ENCODE measurements at regions not wholly inside any gene's neighbourhood (a gene's known extent, or its start where the extent isn't known, plus 50 kb on each side); places are given as distances from the start of the nearest gene placed in this dataset.
"Not testable (repeated sequence)": the region's sequence is repeated elsewhere in the genome, so short reads cannot be mapped to it uniquely, and the experiment has no call there.

GRCh38 chr21:15455819-15456462, 273.8 kb upstream of the USP25 start:
- no peak for DNase-seq (ENCODE audit: low read depth in 2 of 2, low spot score in 1 of 2)

DNA sequence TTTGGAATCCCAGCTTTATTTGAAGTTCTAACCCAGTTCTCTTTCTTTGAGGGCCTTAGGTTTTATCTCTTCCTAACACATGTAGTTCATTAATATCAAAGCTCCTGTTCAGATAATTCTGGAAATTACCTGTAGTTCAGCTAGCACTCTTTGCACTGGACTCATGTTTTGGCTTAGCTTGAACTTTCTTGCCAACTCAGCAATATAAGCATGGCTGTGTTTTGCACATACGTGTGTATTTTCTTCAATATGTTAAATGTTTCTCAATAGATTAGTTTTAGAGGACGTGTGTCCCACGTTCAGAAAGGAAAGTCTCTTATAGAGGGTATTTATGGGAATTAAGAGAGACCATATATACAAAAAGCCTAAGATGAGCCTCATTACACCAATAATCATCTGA, 271.8 kb upstream of the USP25 start:
- no peak for DNase-seq (ENCODE audit: low read depth in 2 of 2, low spot score in 1 of 2)

GRCh38 chr21:15462092-15462491, 267.7 kb upstream of the USP25 start:
- no peak for DNase-seq (ENCODE audit: low read depth in 2 of 2, low spot score in 1 of 2)

DNA sequence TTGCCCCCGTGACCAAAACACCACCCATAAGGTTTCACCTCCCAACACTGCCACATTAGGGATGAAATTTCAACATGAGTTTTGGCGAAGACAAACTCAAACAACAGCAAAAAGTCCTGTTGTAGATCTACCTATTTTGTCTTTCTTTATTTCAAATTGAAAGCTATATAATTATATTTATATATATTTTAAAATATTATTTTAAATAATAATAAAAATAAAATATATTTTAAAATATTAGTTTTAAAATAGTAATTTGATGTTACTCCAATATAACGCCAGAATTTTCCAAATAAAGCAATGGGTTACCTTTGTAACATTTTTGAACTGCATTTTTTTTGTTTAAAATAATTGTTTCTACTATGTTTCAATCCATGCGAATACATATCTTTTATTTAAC, 263.5 kb upstream of the USP25 start:
- no peak for DNase-seq (ENCODE audit: low read depth in 2 of 2, low spot score in 1 of 2)

DNA sequence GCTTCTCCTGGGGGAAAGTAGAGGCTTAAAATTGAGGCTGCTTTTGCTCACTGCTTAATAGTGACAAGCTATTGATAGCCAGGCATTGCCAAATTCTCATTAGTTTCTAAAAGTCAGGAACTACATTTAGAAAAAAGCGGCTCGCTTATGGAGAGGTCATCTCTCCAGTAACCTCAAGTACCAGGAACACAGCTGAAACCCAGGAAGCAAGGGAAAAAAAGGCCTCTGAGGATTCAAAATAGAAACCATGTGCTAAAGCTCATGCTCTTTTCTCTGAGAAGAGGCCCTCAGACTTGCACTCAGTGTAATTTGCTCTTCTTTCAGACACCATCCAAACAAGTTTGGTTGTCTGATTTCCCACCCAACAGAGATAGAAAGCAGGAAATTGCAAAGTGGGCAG, 261.4 kb upstream of the USP25 start:
- DNase-seq (ENCODE audit: low read depth in 2 of 2, low spot score in 1 of 2) = no peak

DNA sequence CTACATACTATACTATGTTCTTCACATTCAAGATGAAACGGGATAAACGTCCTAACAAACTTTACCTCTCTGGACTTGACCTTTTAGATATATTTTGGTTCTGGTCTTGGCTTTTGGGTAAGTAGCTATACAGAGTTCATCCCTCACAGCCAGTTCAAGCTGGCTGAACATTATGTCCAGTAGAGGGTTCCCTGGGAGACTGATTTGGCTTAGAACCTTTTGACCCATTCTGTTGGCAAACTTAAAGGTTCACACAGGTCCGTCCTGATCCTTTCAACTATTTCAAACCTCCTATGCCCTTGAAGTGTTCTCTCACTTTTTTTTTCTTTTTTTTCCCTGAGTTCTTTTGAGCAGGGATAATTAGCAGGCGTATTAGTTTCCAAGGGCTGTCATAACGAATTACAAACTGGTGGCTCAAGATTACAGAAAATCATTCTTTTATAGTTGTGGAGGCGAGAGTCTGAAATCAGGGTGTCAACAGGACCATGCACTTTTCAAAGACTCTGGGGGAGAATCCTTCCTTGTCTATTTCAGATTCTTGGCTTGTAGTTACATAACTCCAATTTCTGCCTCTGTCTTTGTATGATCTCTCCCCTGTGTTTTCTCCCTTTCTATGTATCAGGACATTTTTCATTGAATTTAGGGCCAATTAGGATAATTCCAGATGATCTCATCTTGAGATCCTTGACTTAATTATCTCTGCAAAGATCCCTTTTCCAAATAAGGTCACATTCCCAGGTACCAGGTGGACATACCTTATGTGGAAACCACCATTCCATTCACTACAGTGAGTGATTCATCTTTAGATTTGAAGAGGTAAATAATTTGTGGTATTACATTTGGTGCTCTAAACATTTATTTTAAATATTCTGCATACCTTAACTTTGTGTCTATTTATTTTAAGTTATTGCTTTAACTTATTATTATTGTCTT, 257.4 kb upstream of the USP25 start:
- no peak for DNase-seq (ENCODE audit: low read depth in 2 of 2, low spot score in 1 of 2)

- not testable (repeated sequence) for DNase-seq (ENCODE audit: low read depth in 2 of 2, low spot score in 1 of 2)
These were observed 252.0 kb upstream of the USP25 start for GRCh38 chr21:15477773-15478172.

DNA sequence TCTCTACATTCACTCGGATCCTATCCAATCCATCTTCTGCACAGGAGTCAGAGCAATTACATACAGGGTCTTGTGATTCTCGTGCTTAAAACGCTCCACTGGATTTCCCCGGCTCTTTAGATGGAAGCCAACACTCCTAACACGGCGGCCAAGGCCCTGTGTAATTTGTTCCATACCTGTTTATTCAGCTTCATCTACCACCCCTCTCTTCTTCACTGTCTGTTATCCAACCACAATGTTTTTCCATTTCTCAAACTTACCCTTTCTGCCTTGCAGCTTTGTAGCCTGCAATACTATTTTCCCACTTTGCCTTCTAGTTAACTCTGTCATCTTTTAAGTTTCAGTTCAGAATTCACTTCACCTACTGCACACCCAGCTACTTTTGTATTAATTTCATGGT, 249.6 kb upstream of the USP25 start:
- DNase-seq (ENCODE audit: low read depth in 2 of 2, low spot score in 1 of 2) = no peak

DNA sequence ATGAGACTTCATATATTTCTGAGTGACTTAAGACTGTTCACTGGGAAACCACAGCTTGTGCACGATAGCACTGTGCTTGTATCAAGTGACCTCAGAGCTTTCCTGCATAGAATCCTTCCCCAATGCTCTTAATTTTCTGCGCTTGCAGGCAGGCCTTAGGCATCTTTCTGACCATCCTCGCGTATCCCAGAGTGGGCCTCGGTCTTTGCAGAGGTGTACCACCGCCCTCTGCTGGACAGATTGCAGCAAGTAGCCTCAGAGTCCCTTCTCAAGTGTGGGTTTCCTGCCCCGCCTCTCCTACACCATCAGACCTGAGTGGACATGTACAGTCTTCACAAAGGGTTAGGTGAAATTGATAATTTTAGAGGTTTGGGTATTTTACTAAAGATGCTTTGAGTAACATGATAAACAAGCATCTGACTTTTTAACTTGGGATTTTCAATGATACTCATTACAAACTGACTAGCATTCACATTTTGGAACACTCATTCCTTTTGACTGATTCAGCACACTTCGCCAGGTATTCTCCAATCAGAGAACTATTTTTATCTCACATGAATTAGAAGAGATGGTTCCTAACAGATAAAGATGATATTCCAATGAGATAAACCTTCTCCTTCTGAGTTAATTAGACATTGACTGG, 246.5 kb upstream of the USP25 start:
- peak; percentile 43 to 51 for DNase-seq (ENCODE audit: low read depth in 2 of 2, low spot score in 1 of 2)

GRCh38 chr21:15486460-15487195, 243.2 kb upstream of the USP25 start:
- DNase-seq (ENCODE audit: low read depth in 2 of 2, low spot score in 1 of 2) = no peak

- no peak for DNase-seq (ENCODE audit: low read depth in 2 of 2, low spot score in 1 of 2)
These were observed 242.6 kb upstream of the USP25 start for GRCh38 chr21:15487196-15487550.

- no peak for DNase-seq (ENCODE audit: low read depth in 2 of 2, low spot score in 1 of 2)
These were observed 238.7 kb upstream of the USP25 start for GRCh38 chr21:15491100-15491499.

- no peak for DNase-seq (ENCODE audit: low read depth in 2 of 2, low spot score in 1 of 2)
These were observed 236.1 kb upstream of the USP25 start for GRCh38 chr21:15493646-15494045.

- DNase-seq (ENCODE audit: low read depth in 2 of 2, low spot score in 1 of 2) = no peak
These were observed 235.3 kb upstream of the USP25 start for GRCh38 chr21:15494481-15494880.

- no peak for DNase-seq (ENCODE audit: low read depth in 2 of 2, low spot score in 1 of 2)
These were observed 233.8 kb upstream of the USP25 start for GRCh38 chr21:15495965-15496364.

- no peak for DNase-seq (ENCODE audit: low read depth in 2 of 2, low spot score in 1 of 2)
These were observed 232.9 kb upstream of the USP25 start for GRCh38 chr21:15496911-15497310.

DNA sequence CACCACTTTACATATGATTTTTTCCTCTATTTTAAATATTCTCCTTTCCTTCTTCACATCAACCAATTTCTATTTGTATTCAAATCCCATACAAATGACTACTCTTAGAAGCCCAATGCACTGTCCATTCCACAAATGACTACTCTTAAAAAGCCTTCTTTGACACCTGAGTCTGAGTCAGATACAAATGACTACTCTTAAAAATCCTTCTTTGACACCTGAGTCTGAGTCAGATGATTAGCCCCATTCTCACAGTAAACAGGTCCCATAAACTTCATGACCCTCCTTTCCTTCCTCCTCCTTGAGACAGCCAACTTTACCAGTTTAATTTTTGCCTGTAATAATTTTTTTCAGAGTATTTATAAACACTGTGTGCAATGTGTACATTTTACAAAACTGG, 231.3 kb upstream of the USP25 start:
- DNase-seq (ENCODE audit: low read depth in 2 of 2, low spot score in 1 of 2) = no peak

GRCh38 chr21:15506086-15506485, 223.7 kb upstream of the USP25 start:
- DNase-seq (ENCODE audit: low read depth in 2 of 2, low spot score in 1 of 2) = no peak

GRCh38 chr21:15508554-15508953, 221.2 kb upstream of the USP25 start:
- DNase-seq (ENCODE audit: low read depth in 2 of 2, low spot score in 1 of 2) = no peak

GRCh38 chr21:15514073-15514946, 215.5 kb upstream of the USP25 start:
- peak; percentile 15 to 16 for DNase-seq (ENCODE audit: low read depth in 2 of 2, low spot score in 1 of 2)
